ENCODE measurements at regions not wholly inside any gene's neighbourhood (a gene's known extent, or its start where the extent isn't known, plus 50 kb on each side); places are given as distances from the start of the nearest gene placed in this dataset.

- Mint-ChIP-seq H3K36me3 (ENCODE audit: low read depth) (peaks cover 8% of the 10 kb centered on the region), H3K27me3 (ENCODE audit: insufficient read depth, low read depth, poor library complexity) (peaks cover 2% of the 10 kb centered on the region)
Observed at GRCh38 chr18:10314066-10314465, 140.4 kb upstream of the APCDD1 start.

More at GRCh38 chr18:10314066-10314465, 140.4 kb upstream of the APCDD1 start:
- peaks cover 18% of the 10 kb centered on the region for H3K4me1 Mint-ChIP-seq
- no peak overlapping the region for H3K27ac ChIP-seq (ENCODE audit: low read depth)
- no peaks in the 10 kb centered on the region for H3K36me3 ChIP-seq (ENCODE audit: insufficient read depth)
- no peak overlapping the region for H3K4me2 ChIP-seq
- no peaks in the 10 kb centered on the region for H3F3A ChIP-seq (replicated peaks; ENCODE audit: low read depth)
- no peak for ATAC-seq
- peaks cover 10% of the 10 kb centered on the region for H3K9me3 Mint-ChIP-seq
- H4K20me1 ChIP-seq (replicated peaks; ENCODE audit: insufficient read depth) = no peaks in the 10 kb centered on the region
- no peaks in the 10 kb centered on the region for H3K27me3 ChIP-seq (ENCODE audit: insufficient read depth)
- no peak overlapping the region for H3K4me3 ChIP-seq
- H3K4me3 Mint-ChIP-seq = no peak overlapping the region
- no peaks in the 10 kb centered on the region; the same call in none of the 2 replicates for H3K9me2 ChIP-seq (ENCODE audit: insufficient read depth)
- DNase-seq (ENCODE audit: low spot score) = no peak
- TF ChIP-seq JUNB (IDR thresholded peaks at IDR 0.05; ENCODE audit: unreplicated experiment) = no peak
- no peak for TF ChIP-seq NANOG (IDR thresholded peaks at IDR 0.05; ENCODE audit: borderline replicate concordance)
- no peak for TF ChIP-seq STAT1 (IDR thresholded peaks at IDR 0.05; ENCODE audit: unreplicated experiment)
- TF ChIP-seq CREB1 (CRISPR knock-in tag; IDR thresholded peaks at IDR 0.05; ENCODE audit: low read depth) = no peak
- TF ChIP-seq POLR2AphosphoS5 (IDR thresholded peaks at IDR 0.05; ENCODE audit: low read depth) = no peak
- no peak for TF ChIP-seq EZH2 (IDR thresholded peaks at IDR 0.05; ENCODE audit: low read depth, unreplicated experiment)
- no peak for TF ChIP-seq REST (IDR thresholded peaks at IDR 0.05; ENCODE audit: unreplicated experiment)
- no peak for TF ChIP-seq ZNF114 (CRISPR knock-in tag; IDR thresholded peaks at IDR 0.05)
- no peak for TF ChIP-seq ZNF462 (CRISPR knock-in tag; IDR thresholded peaks at IDR 0.05)
- no peak for TF ChIP-seq CTCF (conservative IDR thresholded peaks at IDR 0.05; ENCODE audit: low read depth in 2 of 2)
- TF ChIP-seq ETS1 (IDR thresholded peaks at IDR 0.05) = no peak
- TF ChIP-seq ZNF331 (CRISPR knock-in tag; IDR thresholded peaks at IDR 0.05; ENCODE audit: low read depth) = no peak
- TF ChIP-seq EZH2phosphoT487 (IDR thresholded peaks at IDR 0.05; ENCODE audit: unreplicated experiment) = no peak
- H3K27ac Mint-ChIP-seq = no peak overlapping the region
- H3K79me2 ChIP-seq (replicated peaks; ENCODE audit: insufficient read depth) = no peaks in the 10 kb centered on the region
- H2AFZ ChIP-seq = 0 out of 2 replicates have a peak overlapping the region, but pooled peaks have one; percentile 28
- H3K4me1 ChIP-seq (ENCODE audit: insufficient read depth) = no peaks in the 10 kb centered on the region
